HepG2 (cell line): ENCODE measurements at regions not wholly inside any gene's neighbourhood (a gene's known extent, or its start where the extent isn't known, plus 50 kb on each side); places are given as distances from the start of the nearest gene placed in this dataset.

Experiments
- ATAC-seq: fragments of 200-7000 bp; cut with Tn5 transposase; 3 replicates; pipeline ENCODE4 v1.9.1; 2020; ENCODE audit warnings: mild to moderate bottlenecking, moderate library complexity
- BruUV-seq: library from RNA; stranded (reverse); fragments of 400-500 nt; replicated peaks from 2 replicates; lab custom pipeline; 2021; lab: Mats Ljungman, UMichigan
- CTCF ChIA-PET: fragments of 300-600 bp; formaldehyde crosslinking; extraction: SDS; loops from one replicate; lab custom pipeline; 2021; ENCODE audit warnings: low total read pairs, inconsistent platforms, low intra/inter-chr PET ratio; lab: Yijun Ruan, JAX
- POLR2A ChIA-PET: fragments of 350-600 bp; sonication (Branson Sonifier 250); formaldehyde crosslinking; loops from one replicate; lab custom pipeline; 2020; ENCODE audit warnings: antibody characterized with exemption, inconsistent platforms; lab: Yijun Ruan, JAX
- DNase-seq: peaks from one replicate; pipeline ENCODE4 v3.0.0-alpha.2; 2015; ENCODE audit warnings: low spot score
- FAIRE-seq: peaks from 3 replicates; lab custom pipeline; 2011; peaks lifted over from hg19 to GRCh38; lab: Jason Lieb, UNC
- H2AFZ ChIP-seq: one replicate; pipeline ENCODE4 v1.6.1; 2011; ENCODE audit warnings: low read length, inconsistent platforms
- H3K27ac ChIP-seq: fragments of 300-600 bp; 3 replicates; pipeline ENCODE4 v1.8.0; 2011; ENCODE audit warnings: mixed run types, mild to moderate bottlenecking, mixed read lengths, low read length, inconsistent platforms; ENCODE audit not compliant: insufficient read depth; ENCODE audit errors: extremely low read length
- H3K27me3 ChIP-seq, 2 experiments: fragments of 200-600 bp in 1 of 2; 2 replicates in 1 of 2; 3 replicates in 1 of 2; pipeline versions ENCODE4 v1.6.0 to v1.8.0; 2011; ENCODE audit warnings: low read length in 2 of 2, mild to moderate bottlenecking in 2 of 2, moderate library complexity in 2 of 2, inconsistent platforms in 1 of 2; ENCODE audit not compliant: insufficient read depth in 2 of 2, control insufficient read depth in 1 of 2
- H3K36me3 ChIP-seq, 2 experiments: fragments of 200-600 bp in 1 of 2; replicated peaks in 1 of 2; 2 replicates in 1 of 2; 3 replicates in 1 of 2; pipeline versions ENCODE4 v1.5.1 to v1.8.0; 2011; ENCODE audit warnings: low read length in 2 of 2, inconsistent platforms in 1 of 2; ENCODE audit not compliant: insufficient read depth in 2 of 2, control insufficient read depth in 1 of 2
- H3K4me1 ChIP-seq: 2 replicates; pipeline ENCODE4 v1.5.1; 2012; ENCODE audit warnings: low read length, inconsistent platforms; ENCODE audit not compliant: insufficient read depth
- H3K4me2 ChIP-seq: 2 replicates; pipeline ENCODE4 v1.6.0; 2011; ENCODE audit warnings: low read depth, low read length, inconsistent platforms
- H3K4me3 ChIP-seq, 3 experiments: fragments of 200-600 bp in 1 of 3; sonication (generic), shearing (Covaris generic) in 1 of 3; replicated peaks in 1 of 3; 2 replicates each; pipeline ENCODE4 v1.5.1; 2011 to 2016; ENCODE audit warnings: low read length in 3 of 3, inconsistent platforms in 2 of 3, low read depth in 2 of 3, mild to moderate bottlenecking in 2 of 3, control low read depth in 1 of 3, mixed read lengths in 1 of 3; ENCODE audit not compliant: insufficient read depth in 1 of 3
- H3K79me2 ChIP-seq: one replicate; pipeline ENCODE4 v1.6.1; 2011; ENCODE audit warnings: low read length, inconsistent platforms; ENCODE audit not compliant: insufficient read depth
- H3K9ac ChIP-seq: 2 replicates; pipeline ENCODE4 v1.6.0; 2011; ENCODE audit warnings: mild to moderate bottlenecking, low read depth, low read length, inconsistent platforms; ENCODE audit not compliant: insufficient read depth
- H3K9me3 ChIP-seq: 2 replicates; pipeline ENCODE4 v1.5.1; 2012; ENCODE audit warnings: mild to moderate bottlenecking, low read length
- H4K20me1 ChIP-seq: 2 replicates; pipeline ENCODE4 v1.6.0; 2011; ENCODE audit warnings: inconsistent platforms, mild to moderate bottlenecking, low read length, moderate library complexity; ENCODE audit not compliant: insufficient read depth
- IKZF1 ChIP-seq: fragments of 450-650 bp; IDR thresholded peaks from 2 replicates; pipeline ENCODE4 v1.7.1; 2016
- NFATC3 ChIP-seq: sonication (generic); formaldehyde crosslinking; IDR thresholded peaks from 2 replicates; pipeline ENCODE4 v1.5.1; 2020; ENCODE audit warnings: mild to moderate bottlenecking, missing genetic modification reagents
- NR2F2 ChIP-seq: IDR thresholded peaks from 2 replicates; pipeline ENCODE4 v1.6.1; 2012; ENCODE audit warnings: low read depth, inconsistent platforms, borderline replicate concordance
- ONECUT2 ChIP-seq: sonication (generic); formaldehyde crosslinking; IDR thresholded peaks from 2 replicates; pipeline ENCODE4 v1.4.0; 2020; ENCODE audit warnings: missing genetic modification reagents
- PAWR ChIP-seq: sonication (generic); formaldehyde crosslinking; IDR thresholded peaks from 2 replicates; pipeline ENCODE4 v1.4.0; 2020; ENCODE audit warnings: missing genetic modification reagents, mild to moderate bottlenecking, borderline replicate concordance
- PRMT3 ChIP-seq: sonication (generic); formaldehyde crosslinking; IDR thresholded peaks from 2 replicates; pipeline ENCODE4 v1.8.1; 2022; ENCODE audit warnings: low read depth, mild to moderate bottlenecking, moderate library complexity, missing genetic modification reagents, borderline replicate concordance
- RAD51 ChIP-seq: fragments of 450-650 bp; IDR thresholded peaks from 2 replicates; pipeline ENCODE4 v1.6.1; 2016; ENCODE audit warnings: borderline replicate concordance
- ZFP37 ChIP-seq: sonication (generic); formaldehyde crosslinking; IDR thresholded peaks from 2 replicates; pipeline ENCODE4 v1.4.0; 2020; ENCODE audit warnings: missing genetic modification reagents, borderline replicate concordance
- ZNF121 ChIP-seq: sonication (generic); formaldehyde crosslinking; IDR thresholded peaks from 2 replicates; pipeline ENCODE4 v1.5.0; 2020; ENCODE audit warnings: mild to moderate bottlenecking, missing genetic modification reagents
- ZNF263 ChIP-seq: sonication (generic); formaldehyde crosslinking; IDR thresholded peaks from 2 replicates; pipeline ENCODE4 v1.4.0; 2020; ENCODE audit warnings: missing genetic modification reagents
- WGBS: methylation state at CpG from one replicate; pipeline ENCODE4 v1.1.6; 2017; ENCODE audit warnings: low lambda C conversion rate; 5-methylcytosine and 5-hydroxymethylcytosine counted together
- in situ Hi-C: cut with HindIII; loops from 2 replicates; pipeline ENCODE4 v1.10.0; 2017; ENCODE audit warnings: low pct_unique_long_range_greater_than_20kb; ENCODE audit not compliant: extremely low pct_ligation_motif_present
- intact Hi-C: fragments of 100-400 bp; cut with micrococcal nuclease; formaldehyde crosslinking; loops from one replicate; pipeline ENCODE4 v1.10.0; 2022; ENCODE audit not compliant: unreplicated experiment
- TF ChIP-seq, protein P1 (sequence below): IDR thresholded peaks from 2 replicates; pipeline ENCODE4 v1.6.1; 2016; ENCODE audit warnings: low read depth, control low read depth
- TF ChIP-seq, protein P2 (sequence below): sonication (generic); formaldehyde crosslinking; IDR thresholded peaks from 2 replicates; pipeline ENCODE4 v1.4.0; 2020; ENCODE audit warnings: missing genetic modification reagents, borderline replicate concordance
- TF ChIP-seq, protein P3 (sequence below): sonication (generic); formaldehyde crosslinking; conservative IDR thresholded peaks from 2 replicates; pipeline ENCODE4 v1.4.0; 2020; ENCODE audit warnings: missing genetic modification reagents

DNA sequence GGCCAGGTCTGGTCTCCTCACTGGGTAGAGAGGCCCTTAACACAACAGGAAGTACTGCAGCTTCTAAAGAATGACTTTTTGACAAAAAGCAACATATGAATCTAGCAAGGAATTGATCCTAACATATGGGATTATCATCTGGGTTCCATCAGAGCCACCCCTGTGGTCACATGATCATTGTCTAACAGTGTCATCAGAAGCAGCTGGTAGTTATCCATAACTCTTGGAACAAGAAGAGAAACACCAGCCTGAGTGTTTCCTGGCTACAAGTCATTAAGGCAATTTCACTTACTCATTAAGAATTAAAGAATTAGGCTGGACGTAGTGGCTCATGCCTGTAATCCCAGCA lies 219.3 kb upstream of the ARID1B start:
- Histone ChIP-seq H3K4me2 (no peak overlapping the region), H4K20me1 (no peaks in the 10 kb centered on the region)
- CTCF ChIA-PET = no interaction called here
- no TSS peak for BruUV-seq
- no peak for TF ChIP-seq ZFP37 (CRISPR knock-in tag)
- TF ChIP-seq IKZF1 = no peak
- no peak for TF ChIP-seq ONECUT2 (CRISPR knock-in tag)
- TF ChIP-seq ZNF121 = no peak
- TF ChIP-seq PRMT3 (CRISPR knock-in tag) = no peak
- TF ChIP-seq NFATC3 (CRISPR knock-in tag) = no peak
- TF ChIP-seq, all 625 proteins: peak for 0
- Histone ChIP-seq H3K9me3 (no peaks in the 10 kb centered on the region), H3K27me3 (peaks cover 0 to 24% of the 10 kb centered on the region in 2 experiments; a peak in 1 of 5 replicates), H3K4me3 (no peak overlapping the region), H3K36me3 (no peaks in the 10 kb centered on the region), H3K79me2 (no peaks in the 10 kb centered on the region), H3K4me1 (no peaks in the 10 kb centered on the region), H2AFZ (no peak overlapping the region), H3K27ac (no peak overlapping the region), H3K9ac (no peak overlapping the region)
- no peak for DNase-seq
- FAIRE-seq = no peak
- ATAC-seq = no peak
- 22% methylated on average over 1 of the region's 1 CpG for WGBS
- POLR2A ChIA-PET = no interaction called here
- in situ Hi-C loops (loop anchor here (25.0 kb wide), 3 partner anchors 204 to 629 kb away; no protein-coding TSS in a partner anchor), intact Hi-C loops (no loop called here)

DNA sequence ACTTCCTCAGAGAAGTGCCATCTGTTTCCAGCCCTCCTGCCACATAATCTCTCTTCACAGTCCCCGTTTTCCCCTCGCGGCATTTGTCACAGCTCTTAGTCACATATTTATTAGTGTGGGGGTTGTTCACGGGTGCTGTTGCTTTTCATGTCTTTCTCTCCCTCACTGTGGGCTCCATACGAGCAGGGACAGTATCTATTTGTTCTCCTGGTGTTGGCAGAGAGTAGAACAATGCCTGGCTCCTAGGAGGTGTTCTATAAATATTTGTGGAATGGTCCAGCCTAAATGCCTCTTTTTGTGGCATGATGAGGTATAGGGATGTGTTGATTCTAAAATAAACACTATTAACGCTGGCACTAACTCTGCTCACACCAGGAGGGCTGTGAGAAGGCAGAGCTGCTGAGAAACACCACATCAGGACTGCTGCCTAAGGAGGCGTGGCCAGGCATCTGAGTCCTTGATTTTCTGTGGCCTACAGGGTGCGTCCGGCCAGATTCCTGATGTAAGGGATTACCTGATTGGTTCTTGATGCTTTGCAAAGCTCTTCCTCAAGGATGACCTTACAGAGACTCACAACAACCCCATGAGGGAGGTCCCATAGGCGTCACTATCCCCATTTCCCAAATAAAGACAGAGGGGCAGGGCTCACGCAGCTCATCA lies 219.8 kb upstream of the ARID1B start:
- Histone ChIP-seq H3K9me3 (no peaks in the 10 kb centered on the region), H3K9ac (no peak overlapping the region), H2AFZ (no peak overlapping the region), H3K27me3 (peaks cover 0 to 29% of the 10 kb centered on the region in 2 experiments; a peak in 1 of 5 replicates), H3K4me3 (no peak overlapping the region), H3K4me2 (no peak overlapping the region), H4K20me1 (no peaks in the 10 kb centered on the region), H3K4me1 (no peaks in the 10 kb centered on the region), H3K36me3 (no peaks in the 10 kb centered on the region), H3K79me2 (no peaks in the 10 kb centered on the region), H3K27ac (no peak overlapping the region)
- ATAC-seq (peak; percentile 71), FAIRE-seq (no peak), DNase-seq (peak; percentile 26)
- BruUV-seq = no TSS peak
- intact Hi-C loops (no loop called here), in situ Hi-C loops (loop anchor here (25.0 kb wide), 3 partner anchors 205 to 630 kb away; no protein-coding TSS in a partner anchor)
- 34% methylated on average over 11 of the region's 11 CpGs for WGBS
- ChIA-PET CTCF (no interaction called here), POLR2A (no interaction called here)
- TF ChIP-seq PAWR (CRISPR knock-in tag) (no peak), ZNF263 (no peak), RAD51 (no peak), NR2F2 (no peak)
- TF ChIP-seq, protein P1, sequence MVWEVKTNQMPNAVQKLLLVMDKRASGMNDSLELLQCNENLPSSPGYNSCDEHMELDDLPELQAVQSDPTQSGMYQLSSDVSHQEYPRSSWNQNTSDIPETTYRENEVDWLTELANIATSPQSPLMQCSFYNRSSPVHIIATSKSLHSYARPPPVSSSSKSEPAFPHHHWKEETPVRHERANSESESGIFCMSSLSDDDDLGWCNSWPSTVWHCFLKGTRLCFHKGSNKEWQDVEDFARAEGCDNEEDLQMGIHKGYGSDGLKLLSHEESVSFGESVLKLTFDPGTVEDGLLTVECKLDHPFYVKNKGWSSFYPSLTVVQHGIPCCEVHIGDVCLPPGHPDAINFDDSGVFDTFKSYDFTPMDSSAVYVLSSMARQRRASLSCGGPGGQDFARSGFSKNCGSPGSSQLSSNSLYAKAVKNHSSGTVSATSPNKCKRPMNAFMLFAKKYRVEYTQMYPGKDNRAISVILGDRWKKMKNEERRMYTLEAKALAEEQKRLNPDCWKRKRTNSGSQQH = no peak
- TF ChIP-seq, protein P2, sequence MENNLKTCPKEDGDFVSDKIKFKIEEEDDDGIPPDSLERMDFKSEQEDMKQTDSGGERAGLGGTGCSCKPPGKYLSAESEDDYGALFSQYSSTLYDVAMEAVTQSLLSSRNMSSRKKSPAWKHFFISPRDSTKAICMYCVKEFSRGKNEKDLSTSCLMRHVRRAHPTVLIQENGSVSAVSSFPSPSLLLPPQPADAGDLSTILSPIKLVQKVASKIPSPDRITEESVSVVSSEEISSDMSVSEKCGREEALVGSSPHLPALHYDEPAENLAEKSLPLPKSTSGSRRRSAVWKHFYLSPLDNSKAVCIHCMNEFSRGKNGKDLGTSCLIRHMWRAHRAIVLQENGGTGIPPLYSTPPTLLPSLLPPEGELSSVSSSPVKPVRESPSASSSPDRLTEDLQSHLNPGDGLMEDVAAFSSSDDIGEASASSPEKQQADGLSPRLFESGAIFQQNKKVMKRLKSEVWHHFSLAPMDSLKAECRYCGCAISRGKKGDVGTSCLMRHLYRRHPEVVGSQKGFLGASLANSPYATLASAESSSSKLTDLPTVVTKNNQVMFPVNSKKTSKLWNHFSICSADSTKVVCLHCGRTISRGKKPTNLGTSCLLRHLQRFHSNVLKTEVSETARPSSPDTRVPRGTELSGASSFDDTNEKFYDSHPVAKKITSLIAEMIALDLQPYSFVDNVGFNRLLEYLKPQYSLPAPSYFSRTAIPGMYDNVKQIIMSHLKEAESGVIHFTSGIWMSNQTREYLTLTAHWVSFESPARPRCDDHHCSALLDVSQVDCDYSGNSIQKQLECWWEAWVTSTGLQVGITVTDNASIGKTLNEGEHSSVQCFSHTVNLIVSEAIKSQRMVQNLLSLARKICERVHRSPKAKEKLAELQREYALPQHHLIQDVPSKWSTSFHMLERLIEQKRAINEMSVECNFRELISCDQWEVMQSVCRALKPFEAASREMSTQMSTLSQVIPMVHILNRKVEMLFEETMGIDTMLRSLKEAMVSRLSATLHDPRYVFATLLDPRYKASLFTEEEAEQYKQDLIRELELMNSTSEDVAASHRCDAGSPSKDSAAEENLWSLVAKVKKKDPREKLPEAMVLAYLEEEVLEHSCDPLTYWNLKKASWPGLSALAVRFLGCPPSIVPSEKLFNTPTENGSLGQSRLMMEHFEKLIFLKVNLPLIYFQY (CRISPR knock-in tag) = no peak
- TF ChIP-seq, protein P3, sequence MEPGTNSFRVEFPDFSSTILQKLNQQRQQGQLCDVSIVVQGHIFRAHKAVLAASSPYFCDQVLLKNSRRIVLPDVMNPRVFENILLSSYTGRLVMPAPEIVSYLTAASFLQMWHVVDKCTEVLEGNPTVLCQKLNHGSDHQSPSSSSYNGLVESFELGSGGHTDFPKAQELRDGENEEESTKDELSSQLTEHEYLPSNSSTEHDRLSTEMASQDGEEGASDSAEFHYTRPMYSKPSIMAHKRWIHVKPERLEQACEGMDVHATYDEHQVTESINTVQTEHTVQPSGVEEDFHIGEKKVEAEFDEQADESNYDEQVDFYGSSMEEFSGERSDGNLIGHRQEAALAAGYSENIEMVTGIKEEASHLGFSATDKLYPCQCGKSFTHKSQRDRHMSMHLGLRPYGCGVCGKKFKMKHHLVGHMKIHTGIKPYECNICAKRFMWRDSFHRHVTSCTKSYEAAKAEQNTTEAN (CRISPR knock-in tag) = no peak
